ENCODE measurements at regions not wholly inside any gene's neighbourhood (a gene's known extent, or its start where the extent isn't known, plus 50 kb on each side); places are given as distances from the start of the nearest gene placed in this dataset.

DNA sequence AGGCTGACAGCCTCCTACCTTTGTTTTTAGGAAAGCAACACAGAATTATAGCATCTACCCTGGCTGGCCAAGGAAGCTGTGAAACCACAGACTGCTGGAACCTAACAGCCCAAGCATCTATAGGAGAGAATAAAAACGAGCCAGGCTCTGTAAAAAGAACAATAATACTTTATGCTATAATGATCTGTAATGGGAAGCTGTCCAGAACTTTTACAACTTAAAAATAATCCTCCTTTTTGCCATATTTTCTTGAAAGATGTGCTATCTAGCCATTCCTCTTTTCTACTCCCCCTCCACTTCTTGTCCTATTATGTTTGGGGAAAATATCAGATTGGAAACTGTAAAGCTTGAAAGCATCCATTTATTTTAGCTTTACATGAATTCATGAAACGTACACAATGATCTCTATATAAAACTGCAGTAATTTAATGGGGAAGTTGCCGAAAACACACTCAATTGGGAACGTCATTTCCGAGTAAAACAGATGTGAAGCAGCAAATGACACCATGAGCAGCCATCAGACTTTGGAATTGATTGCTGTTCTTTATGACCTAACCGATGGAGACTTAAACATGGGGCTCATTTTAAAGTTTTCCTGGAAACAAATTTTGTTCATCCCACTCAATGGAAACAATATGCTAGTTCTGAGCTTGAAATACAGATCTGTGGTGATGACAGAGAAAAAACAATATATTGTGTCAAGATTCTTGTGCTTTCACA, 450.3 kb upstream of the CLINT1 start:
- in situ Hi-C loops (cut with MboI; ENCODE audit: low sequenced_read_pairs): no loop called here

DNA sequence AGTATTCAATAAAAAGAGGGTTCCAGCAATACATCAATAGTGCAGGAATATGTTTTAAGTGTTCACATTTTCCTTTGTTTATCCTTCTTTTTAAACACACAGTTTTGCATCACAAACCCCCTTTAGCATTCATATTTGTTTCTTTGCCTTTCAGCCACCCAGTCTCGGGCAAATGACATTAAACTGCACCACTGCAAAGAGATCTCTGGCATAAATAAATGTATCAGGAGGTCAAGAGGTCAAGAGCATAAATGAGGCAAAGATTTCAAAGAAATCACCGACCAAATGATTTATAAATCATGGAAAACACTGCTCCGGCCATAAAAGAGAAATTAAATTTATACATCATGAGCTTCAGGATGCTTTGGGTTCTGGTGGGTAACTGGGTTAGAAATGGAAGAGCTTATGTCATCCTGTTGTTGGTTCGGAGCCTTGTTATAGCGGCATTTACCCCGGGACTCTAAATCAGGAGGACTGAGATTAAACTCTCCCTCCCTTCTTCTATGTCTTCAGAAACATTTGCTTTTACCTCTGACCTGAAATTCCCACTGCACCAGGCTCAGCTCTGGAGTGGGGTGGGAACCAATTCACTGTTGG, 449.6 kb upstream of the CLINT1 start:
- in situ Hi-C loops (cut with MboI; ENCODE audit: low sequenced_read_pairs): no loop called here

DNA sequence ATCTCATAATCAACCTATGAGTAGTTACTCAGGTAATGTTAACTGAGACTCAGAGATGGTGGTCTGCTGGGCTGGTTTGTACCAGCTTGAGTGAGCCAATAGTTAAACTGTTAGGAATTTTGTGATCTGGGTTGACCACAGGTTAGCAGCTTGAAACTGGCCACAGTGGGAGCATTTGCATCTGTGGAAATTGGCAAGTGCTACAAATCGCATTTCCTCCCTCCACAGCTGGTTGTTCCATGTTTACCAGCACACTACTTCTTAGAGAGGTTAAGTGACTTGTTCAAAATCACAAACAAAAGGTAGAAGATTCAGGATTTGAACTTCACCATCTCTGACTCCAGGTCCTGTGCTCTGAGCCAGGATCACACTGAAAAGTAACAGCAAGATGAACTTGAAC, 446.9 kb upstream of the CLINT1 start:
- in situ Hi-C loops (cut with MboI; ENCODE audit: low sequenced_read_pairs): no loop called here

GRCh38 chr5:158304607-158305006, 445.7 kb upstream of the CLINT1 start:
- in situ Hi-C loops (cut with MboI; ENCODE audit: low sequenced_read_pairs): no loop called here

DNA sequence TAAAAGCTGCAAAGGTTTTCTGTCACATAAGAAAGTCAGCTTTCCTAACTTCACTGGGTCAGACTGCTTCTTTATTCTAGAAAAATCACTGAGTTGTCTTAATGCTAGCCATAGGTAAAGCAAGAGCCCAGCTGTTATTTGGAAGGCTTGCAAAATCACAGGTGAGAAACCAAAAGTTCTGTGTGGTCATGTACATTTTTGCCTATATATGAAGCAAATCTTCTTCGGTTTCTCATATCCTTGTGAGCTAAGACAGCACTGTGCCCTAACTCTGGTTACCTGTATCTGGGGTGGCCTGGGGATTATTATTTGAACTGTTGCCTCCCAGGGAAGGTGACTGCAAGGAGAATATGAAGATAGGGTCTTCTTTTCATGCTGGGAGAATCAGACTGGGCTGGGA, 444.9 kb upstream of the CLINT1 start:
- in situ Hi-C loops (cut with MboI; ENCODE audit: low sequenced_read_pairs): no loop called here

- in situ Hi-C loops (cut with MboI; ENCODE audit: low sequenced_read_pairs): no loop called here
These were observed 444.3 kb upstream of the CLINT1 start for GRCh38 chr5:158303275-158303674.

- in situ Hi-C loops (cut with MboI; ENCODE audit: low sequenced_read_pairs): no loop called here
These were observed 443.1 kb upstream of the CLINT1 start for GRCh38 chr5:158302029-158302428.

- in situ Hi-C loops (cut with MboI; ENCODE audit: low sequenced_read_pairs): no loop called here
These were observed 442.2 kb upstream of the CLINT1 start for GRCh38 chr5:158301186-158301585.

GRCh38 chr5:158300256-158300655, 441.3 kb upstream of the CLINT1 start:
- in situ Hi-C loops (cut with MboI; ENCODE audit: low sequenced_read_pairs): no loop called here

DNA sequence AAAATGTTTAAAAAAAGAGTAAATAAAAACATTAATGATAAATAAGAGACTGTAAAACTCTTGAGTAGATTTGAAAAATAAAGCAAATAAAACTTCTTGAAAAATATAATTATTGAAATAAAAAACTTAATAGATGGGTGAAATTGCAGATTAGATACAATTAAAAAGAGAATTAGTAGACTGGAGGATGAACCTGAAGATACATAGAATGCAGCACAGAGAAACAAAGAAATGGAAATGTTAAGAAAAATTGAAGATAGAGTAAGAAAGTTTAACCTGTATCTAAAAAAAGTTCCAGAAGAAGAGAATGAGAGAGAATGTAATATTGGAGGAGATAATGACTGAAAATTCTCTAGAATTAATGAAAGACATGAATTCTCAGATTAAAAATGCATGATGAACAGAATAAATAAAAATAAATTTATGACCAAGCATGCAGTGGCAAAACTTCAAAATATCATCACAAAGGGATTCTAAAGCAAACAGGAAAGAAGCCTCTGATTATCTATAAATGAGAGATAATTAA, 438.1 kb upstream of the CLINT1 start:
- in situ Hi-C loops (cut with MboI; ENCODE audit: low sequenced_read_pairs): no loop called here

DNA sequence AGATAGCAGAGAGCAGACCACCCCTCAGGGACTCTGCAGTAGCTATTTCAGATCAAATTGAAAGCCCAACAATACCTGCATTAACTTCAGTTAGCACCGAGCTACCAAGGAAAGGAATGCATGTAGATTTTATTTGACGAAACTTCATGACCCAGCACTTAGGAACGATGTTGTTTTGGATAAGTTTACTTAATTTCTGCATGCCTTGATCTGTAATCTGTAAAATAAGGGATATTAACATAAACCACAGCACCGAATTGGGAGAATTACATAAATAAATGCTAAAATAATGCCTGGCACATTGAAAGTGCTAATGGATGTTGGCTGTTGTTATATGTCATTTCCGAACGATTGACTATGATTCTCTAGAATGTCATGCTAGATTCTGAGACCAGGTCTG, 435.8 kb upstream of the CLINT1 start:
- in situ Hi-C loops (cut with MboI; ENCODE audit: low sequenced_read_pairs): no loop called here

- in situ Hi-C loops (cut with MboI; ENCODE audit: low sequenced_read_pairs): no loop called here
These were observed 434.0 kb upstream of the CLINT1 start for GRCh38 chr5:158292981-158293380.

GRCh38 chr5:158289967-158290366, 431.0 kb upstream of the CLINT1 start:
- in situ Hi-C loops (cut with MboI; ENCODE audit: low sequenced_read_pairs): no loop called here

- in situ Hi-C loops (cut with MboI; ENCODE audit: low sequenced_read_pairs): no loop called here
These were observed 429.3 kb upstream of the CLINT1 start for GRCh38 chr5:158288272-158288657.

DNA sequence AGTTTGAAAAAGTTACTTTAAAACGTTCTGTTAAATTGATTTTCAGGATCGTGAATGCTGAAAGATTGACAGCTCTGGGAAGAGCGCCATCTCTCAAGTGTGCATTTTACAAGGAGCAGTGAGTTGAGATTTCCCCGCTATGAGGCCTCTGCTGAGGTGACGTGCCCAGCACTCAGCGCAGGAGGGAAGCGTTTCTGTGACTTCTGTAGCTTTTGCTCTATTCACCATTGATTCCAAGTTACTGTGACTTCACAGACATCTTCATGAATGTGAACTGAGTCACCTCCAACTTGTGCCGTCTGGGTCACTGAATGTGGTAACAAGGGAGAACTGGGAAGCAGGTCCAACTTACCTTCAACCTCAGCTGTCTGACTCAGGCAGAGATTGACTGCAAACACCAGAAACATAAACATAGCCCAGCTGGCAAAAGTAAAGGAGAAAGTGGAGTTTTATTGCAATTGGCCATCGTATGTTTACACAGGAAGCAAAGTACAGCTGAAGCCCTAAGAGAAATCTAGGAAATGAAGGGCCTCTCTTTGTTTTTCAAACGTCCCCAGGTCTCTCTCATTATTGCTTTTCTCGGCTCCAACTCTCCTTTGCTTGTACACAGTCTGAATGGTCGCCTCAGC, 428.8 kb upstream of the CLINT1 start:
- in situ Hi-C loops (cut with MboI; ENCODE audit: low sequenced_read_pairs): no loop called here

DNA sequence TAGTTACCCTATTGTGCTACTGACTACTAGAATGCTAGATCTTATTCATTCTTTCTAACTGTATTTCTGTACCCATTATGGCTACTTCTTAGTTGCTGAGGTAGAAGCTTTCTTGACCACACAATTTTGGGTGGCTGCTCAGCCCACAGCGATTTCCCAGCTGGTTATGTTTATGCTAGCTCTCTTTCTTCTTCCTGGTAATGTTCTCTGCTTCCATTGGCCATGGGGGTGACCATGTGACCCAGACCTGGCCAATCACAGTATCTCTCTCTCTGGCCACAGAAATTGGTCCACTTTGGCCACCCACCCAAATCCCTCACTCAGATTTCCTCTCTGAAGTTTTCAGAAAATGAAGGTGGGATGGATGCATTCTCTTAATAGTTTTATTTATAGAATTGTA, 427.9 kb upstream of the CLINT1 start:
- in situ Hi-C loops (cut with MboI; ENCODE audit: low sequenced_read_pairs): no loop called here

DNA sequence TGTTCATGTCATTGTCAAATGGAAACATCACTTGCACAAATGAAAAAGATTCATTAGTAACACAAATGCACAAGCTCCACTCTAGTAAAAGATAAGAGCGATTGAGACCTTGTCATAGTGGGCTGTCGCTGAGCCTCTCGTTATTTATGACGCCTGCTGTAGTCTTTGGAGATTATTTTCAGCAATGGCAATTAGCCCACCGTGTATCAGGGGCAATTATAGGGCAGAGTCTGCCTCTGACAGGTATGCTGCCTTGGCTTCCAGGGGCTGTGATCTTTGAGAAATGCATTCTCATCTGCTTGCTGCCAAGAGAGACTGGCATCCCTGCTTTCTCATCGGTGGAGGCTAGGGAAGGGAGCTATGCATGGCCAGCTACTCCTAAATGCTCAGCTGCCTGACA, 426.8 kb upstream of the CLINT1 start:
- in situ Hi-C loops (cut with MboI; ENCODE audit: low sequenced_read_pairs): no loop called here

- in situ Hi-C loops (cut with MboI; ENCODE audit: low sequenced_read_pairs): no loop called here
These were observed 425.3 kb upstream of the CLINT1 start for GRCh38 chr5:158284242-158284641.

DNA sequence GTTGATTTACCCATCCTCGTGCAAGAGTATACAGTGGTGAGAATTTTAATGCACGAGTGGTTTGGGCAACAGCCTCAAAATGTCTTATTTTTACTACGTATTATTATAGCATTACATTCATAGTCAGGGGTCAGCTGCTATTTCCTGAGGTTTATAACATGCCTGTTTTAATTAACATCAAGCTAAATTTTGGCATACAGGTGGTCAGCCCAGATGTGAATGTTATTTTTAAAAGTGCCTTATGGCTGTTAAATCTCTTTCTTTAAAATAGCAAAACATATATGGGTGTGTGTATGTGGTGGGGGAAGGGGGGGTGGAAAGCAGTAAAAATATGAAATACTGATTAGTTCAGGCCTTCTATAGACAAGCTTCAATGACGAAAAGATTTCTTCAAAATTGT, 424.5 kb upstream of the CLINT1 start:
- in situ Hi-C loops (cut with MboI; ENCODE audit: low sequenced_read_pairs): no loop called here

GRCh38 chr5:158278216-158278925, 419.4 kb upstream of the CLINT1 start:
- in situ Hi-C loops (cut with MboI; ENCODE audit: low sequenced_read_pairs): no loop called here

DNA sequence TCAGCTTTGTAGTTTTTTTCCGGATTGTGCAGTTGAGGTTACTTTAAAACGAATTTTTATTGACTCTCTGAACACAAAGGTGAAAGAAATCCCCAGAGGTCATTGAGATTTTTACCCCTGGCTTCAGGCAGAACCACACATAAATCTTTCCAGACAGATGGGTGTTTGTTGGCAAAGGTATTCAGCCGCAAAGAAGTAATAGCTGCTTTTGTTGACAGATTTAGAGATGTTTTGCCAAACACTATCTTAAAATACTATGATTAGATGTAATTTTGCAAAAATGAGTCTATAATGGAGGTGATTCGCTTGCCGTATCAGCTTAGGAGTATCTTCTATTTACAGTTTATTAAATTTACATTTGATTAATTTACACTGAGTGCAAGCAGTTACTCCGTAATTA, 418.3 kb upstream of the CLINT1 start:
- in situ Hi-C loops (cut with MboI; ENCODE audit: low sequenced_read_pairs): no loop called here

DNA sequence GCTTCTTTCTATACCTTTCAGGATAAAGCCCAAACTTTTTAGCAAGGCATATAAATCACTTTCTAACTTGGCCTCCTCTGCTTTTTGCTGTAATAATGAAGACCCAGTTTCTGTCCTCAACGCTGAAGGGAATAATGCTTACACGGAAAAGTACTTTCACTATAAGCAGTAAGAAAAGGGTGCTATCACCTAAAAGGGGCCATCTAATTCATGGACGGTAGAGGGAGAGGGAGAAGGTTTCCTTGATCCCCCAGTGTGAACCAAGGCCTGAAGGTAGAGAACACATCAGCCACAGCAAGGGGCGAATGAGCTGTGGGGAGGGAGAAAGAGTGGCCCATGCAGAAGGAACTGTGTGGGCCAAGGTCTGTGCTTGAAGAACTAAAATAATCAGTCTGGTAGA, 417.7 kb upstream of the CLINT1 start:
- in situ Hi-C loops (cut with MboI; ENCODE audit: low sequenced_read_pairs): no loop called here

All from HL-60/S4 treated with phorbol 12-myristate 13-acetate at 8.2 ng/mL for 4 days and 3 days (cell line).